ENCODE measurements at regions not wholly inside any gene's neighbourhood (a gene's known extent, or its start where the extent isn't known, plus 50 kb on each side); places are given as distances from the start of the nearest gene placed in this dataset.

DNA sequence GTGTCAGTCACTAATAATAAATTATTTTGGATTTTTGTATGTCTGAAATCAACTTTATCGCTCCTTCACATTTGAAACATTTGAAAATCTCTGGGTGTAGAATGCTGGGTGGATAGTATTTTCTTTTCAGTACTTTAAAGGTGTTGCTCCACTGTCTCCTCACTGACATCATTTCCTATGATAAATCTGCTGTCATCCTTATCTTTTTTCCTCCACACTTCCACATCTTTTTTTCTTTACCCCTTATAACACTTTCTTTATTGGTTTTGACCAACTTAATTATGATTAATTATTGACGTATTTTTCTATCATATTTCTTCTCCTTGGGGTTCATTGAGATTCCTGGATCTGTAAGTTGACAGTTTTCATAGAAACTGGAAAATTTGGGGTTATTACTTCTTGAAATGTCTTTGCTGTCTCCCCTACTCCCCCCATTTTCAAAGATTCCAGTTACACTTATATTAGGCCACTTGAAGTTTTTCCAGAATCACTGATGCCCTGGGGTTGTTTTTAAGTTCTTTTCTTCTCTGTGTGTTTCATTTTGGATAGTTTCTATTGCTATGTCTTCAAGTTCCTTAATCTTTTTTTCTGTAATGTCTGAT, 177.5 kb upstream of the DIO3 start:
- TF ChIP-seq JUND (IDR thresholded peaks at IDR 0.05; ENCODE audit: low read depth): no peak
- in situ Hi-C loops (cut with HindIII; ENCODE audit: low pct_unique_long_range_greater_than_20kb, low sequenced_read_pairs): no loop called here
- no peak for DNase-seq (ENCODE audit: low read depth in 1 of 2, low spot score in 1 of 2)

DNA sequence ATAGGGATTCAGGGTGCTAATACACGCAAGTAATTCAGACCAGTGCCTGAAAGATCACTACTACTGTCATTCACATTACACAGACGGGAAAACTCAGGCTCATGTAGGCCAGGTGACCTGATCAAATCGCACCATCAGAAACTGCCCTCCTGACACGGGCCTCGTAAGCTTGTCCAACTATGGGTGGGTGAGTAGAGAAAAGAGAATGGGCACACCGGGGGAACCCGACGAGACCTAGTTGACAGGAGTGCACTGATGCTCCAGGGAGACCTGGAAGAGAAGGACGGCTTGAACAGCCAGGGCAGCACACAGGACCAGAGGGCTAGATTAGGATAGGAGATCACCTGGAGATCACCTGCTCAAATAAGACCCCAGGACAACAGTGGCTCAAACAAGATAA, 166.9 kb upstream of the DIO3 start:
- TF ChIP-seq JUND (IDR thresholded peaks at IDR 0.05; ENCODE audit: low read depth): no peak
- DNase-seq (ENCODE audit: low read depth in 1 of 2, low spot score in 1 of 2): no peak
- in situ Hi-C loops (cut with HindIII; ENCODE audit: low pct_unique_long_range_greater_than_20kb, low sequenced_read_pairs): no loop called here

DNA sequence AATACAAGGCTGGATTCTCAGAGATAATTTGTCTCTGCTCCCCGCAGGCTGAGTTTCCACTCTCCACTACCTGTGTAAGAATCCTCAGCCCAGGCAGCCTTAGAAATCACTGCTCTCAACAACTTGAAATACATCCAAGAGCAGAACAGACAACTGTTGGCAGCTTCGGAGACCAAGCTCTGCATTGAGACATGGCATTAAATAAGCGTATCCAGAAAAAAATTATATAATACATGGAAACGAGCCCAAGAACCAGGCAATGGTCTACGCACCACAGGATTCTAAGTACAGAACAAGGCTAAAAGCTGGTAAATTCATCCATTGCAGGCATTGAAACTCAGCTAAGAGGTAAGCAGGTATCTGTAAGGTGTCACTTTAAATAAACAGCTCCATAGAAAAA, 165.5 kb upstream of the DIO3 start:
- no peak for TF ChIP-seq JUND (IDR thresholded peaks at IDR 0.05; ENCODE audit: low read depth)
- DNase-seq (ENCODE audit: low read depth in 1 of 2, low spot score in 1 of 2): no peak
- in situ Hi-C loops (cut with HindIII; ENCODE audit: low pct_unique_long_range_greater_than_20kb, low sequenced_read_pairs): no loop called here

GRCh38 chr14:101397206-101397605, 164.1 kb upstream of the DIO3 start:
- no peak for DNase-seq (ENCODE audit: low read depth in 1 of 2, low spot score in 1 of 2)
- in situ Hi-C loops (cut with HindIII; ENCODE audit: low pct_unique_long_range_greater_than_20kb, low sequenced_read_pairs): no loop called here
- no peak for TF ChIP-seq JUND (IDR thresholded peaks at IDR 0.05; ENCODE audit: low read depth)

DNA sequence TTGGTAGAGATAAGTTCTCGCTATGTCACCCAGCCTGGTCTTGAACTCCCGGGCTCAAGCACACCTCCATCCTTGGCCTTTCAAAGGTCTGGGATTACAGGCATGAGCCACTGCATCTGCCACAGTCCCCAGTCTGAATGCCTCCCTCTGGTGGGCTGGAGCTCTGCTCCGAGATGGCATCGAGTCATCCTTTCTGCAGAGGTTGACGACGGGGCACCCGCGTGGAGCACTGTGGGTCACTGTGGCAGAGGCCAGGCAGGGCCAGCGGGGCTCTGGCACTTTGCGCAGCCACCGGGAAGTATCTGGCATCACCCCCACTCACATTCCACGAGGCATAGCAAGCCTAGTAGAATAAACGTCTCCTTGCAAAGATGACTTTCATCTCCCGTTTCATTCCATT, 163.3 kb upstream of the DIO3 start:
- in situ Hi-C loops (cut with HindIII; ENCODE audit: low pct_unique_long_range_greater_than_20kb, low sequenced_read_pairs): no loop called here
- TF ChIP-seq JUND (IDR thresholded peaks at IDR 0.05; ENCODE audit: low read depth): no peak
- no peak for DNase-seq (ENCODE audit: low read depth in 1 of 2, low spot score in 1 of 2)

DNA sequence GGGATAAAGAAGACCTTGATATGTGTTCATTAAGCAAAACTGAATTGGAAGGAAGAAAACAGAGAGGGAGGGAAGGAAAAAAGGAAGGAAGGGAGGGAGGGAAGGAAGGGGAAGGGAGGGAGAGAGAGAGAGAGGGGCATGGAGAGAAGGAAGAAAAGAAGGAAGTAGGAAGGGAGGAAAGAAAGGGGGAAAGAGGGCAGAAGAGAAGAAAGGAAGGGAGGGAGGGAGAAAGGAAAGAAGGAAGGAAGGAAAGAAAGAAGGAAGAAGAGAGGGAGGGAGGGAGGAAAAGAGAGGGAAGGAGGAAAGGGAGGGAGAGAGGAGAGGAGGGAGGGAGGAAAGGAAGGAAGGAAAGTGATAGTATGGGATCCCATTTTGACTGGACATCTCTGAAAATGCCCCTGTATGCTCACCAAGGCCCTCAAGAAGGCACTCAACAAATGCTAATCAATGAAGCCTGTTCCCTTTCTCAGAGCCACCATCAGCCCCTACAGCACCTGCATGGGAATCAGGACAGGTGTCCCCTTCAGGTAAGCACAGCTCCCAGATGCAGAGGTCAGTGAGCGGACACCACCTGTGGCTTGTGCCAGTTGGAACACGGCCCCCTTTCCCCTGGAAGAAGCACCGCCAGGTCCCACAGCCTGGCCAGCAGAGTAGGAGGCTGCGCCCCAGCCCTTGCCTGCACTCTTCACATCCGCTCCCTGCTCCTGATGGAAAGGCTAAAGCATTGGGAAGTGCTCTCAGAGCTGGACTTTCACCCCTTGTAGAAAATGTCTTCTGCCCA, 161.4 kb upstream of the DIO3 start:
- in situ Hi-C loops (cut with HindIII; ENCODE audit: low pct_unique_long_range_greater_than_20kb, low sequenced_read_pairs): no loop called here

DNA sequence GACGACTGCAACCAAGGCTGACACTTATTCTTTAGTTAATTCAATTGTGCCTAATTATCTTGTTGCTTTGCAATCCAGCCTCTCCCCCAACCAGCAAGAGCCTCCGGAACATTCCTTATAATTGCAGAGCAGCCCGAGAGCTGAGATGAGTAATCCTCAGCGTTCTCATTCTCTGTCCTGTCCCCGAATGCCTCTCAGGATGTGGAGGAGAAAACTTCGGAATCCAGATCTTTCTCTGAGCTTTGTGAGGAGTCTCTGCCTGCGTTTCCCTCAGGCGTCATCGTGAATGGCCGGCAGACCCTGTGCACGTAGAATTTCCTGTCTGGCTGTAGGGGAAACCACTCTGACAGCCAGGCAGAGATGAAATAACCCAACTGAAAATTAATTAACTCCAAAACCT, 160.5 kb upstream of the DIO3 start:
- in situ Hi-C loops (cut with HindIII; ENCODE audit: low pct_unique_long_range_greater_than_20kb, low sequenced_read_pairs): no loop called here
- TF ChIP-seq JUND (IDR thresholded peaks at IDR 0.05; ENCODE audit: low read depth): no peak
- DNase-seq (ENCODE audit: low read depth in 1 of 2, low spot score in 1 of 2): peak; percentile 26 to 41

More for the DNA sequence above, 161.4 kb upstream of the DIO3 start:
- no peak for DNase-seq (ENCODE audit: low read depth in 1 of 2, low spot score in 1 of 2)
- no peak for TF ChIP-seq JUND (IDR thresholded peaks at IDR 0.05; ENCODE audit: low read depth)

- in situ Hi-C loops (cut with HindIII; ENCODE audit: low pct_unique_long_range_greater_than_20kb, low sequenced_read_pairs): no loop called here
- TF ChIP-seq JUND (IDR thresholded peaks at IDR 0.05; ENCODE audit: low read depth): no peak
- DNase-seq (ENCODE audit: low read depth in 1 of 2, low spot score in 1 of 2): no peak
These were observed 158.2 kb upstream of the DIO3 start for GRCh38 chr14:101402936-101403660.

GRCh38 chr14:101404426-101405170, 156.7 kb upstream of the DIO3 start:
- peak in 1 of 2 experiments; percentile 23 for DNase-seq (ENCODE audit: low read depth in 1 of 2, low spot score in 1 of 2)
- no peak for TF ChIP-seq JUND (IDR thresholded peaks at IDR 0.05; ENCODE audit: low read depth)

DNA sequence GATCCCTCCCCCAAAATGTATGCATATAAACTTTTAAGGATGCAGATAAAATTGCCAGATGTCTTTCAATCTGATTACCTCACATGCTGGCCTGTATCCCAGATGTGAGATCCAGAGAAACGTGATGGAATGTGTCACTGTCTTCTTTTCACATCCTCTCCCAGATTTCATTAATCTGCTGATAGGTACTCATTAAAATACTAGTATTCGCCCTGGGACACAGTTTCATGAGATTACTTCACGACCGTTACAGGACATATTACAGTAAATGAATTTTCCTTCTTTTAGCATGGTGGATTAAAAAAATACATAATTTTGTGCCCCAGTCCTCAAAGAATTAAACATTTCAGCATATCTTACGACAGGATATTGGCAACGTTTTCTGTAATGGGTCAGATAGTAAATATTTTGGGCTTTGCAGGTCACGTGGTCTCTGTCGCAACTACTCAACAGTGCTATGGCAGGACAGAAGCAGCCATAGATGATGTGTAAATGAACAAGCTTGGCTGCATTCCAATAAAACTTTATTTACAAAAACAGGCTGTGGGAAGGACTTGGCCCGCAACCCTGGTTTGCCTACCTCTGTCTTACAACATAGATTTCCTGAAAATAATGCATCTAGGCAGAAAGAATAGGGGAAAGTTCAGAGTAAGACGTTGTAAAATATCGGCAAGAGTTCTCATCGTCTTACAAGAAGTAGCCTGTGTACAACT, 156.0 kb upstream of the DIO3 start:
- TF ChIP-seq JUND (IDR thresholded peaks at IDR 0.05; ENCODE audit: low read depth): no peak
- in situ Hi-C loops (cut with HindIII; ENCODE audit: low pct_unique_long_range_greater_than_20kb, low sequenced_read_pairs): no loop called here
- DNase-seq (ENCODE audit: low read depth in 1 of 2, low spot score in 1 of 2): peak in 1 of 2 experiments; percentile 48

More at GRCh38 chr14:101404426-101405170, 156.7 kb upstream of the DIO3 start:
- in situ Hi-C loops (cut with HindIII; ENCODE audit: low pct_unique_long_range_greater_than_20kb, low sequenced_read_pairs): no loop called here

DNA sequence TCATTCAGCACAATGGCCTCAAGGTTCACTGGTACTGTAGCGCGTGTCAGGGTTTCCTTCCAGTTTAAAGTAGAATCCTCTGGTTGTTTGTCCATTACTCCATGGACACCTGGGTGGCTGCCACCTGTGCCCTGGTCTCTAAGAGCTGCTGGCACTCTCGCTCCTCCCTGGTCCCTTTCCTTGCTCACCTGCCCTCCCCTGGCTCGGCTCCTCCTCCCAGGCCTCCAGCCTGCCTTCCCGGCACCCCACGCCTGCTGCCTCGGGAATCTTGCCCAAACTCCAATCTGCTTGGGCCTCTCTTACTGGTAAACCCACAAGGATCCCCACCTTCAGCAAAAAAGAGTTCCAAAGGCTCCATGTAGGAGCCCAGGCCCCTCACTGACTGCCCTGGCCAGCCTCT, 154.4 kb upstream of the DIO3 start:
- TF ChIP-seq JUND (IDR thresholded peaks at IDR 0.05; ENCODE audit: low read depth): no peak
- DNase-seq (ENCODE audit: low read depth in 1 of 2, low spot score in 1 of 2): no peak
- in situ Hi-C loops (cut with HindIII; ENCODE audit: low pct_unique_long_range_greater_than_20kb, low sequenced_read_pairs): no loop called here

DNA sequence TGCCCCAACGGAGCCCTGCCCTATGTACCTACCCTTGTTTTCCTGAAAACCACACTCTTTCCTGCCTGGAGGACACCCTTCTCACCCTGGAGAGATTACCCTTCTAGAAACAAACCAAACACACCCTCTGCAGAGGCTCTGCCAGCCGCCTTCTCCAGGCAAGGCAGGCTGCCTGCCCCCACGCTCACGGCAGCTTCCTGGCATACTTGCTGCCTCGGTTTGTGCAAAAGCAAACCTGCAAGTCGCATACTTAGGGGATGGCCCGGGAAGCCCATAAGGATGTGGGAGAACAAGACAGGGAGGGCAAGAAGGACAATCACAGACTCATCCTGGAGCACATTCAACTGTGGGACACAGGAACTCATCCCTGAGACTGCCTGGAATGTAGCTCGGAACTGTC, 154.0 kb upstream of the DIO3 start:
- DNase-seq (ENCODE audit: low read depth in 1 of 2, low spot score in 1 of 2): peak in 1 of 2 experiments; percentile 20
- TF ChIP-seq JUND (IDR thresholded peaks at IDR 0.05; ENCODE audit: low read depth): no peak
- in situ Hi-C loops (cut with HindIII; ENCODE audit: low pct_unique_long_range_greater_than_20kb, low sequenced_read_pairs): no loop called here
